GM18508 (cell line): ENCODE measurements at regions not wholly inside any gene's neighbourhood (a gene's known extent, or its start where the extent isn't known, plus 50 kb on each side); places are given as distances from the start of the nearest gene placed in this dataset.

ENCODE experiments used
- ATAC-seq: cut with Tn5 transposase; IDR thresholded peaks from one replicate; pipeline ENCODE4 v1.9.1; 2021; ENCODE audit warnings: moderate number of reproducible peaks; ENCODE audit not compliant: insufficient read depth, unreplicated experiment

DNA sequence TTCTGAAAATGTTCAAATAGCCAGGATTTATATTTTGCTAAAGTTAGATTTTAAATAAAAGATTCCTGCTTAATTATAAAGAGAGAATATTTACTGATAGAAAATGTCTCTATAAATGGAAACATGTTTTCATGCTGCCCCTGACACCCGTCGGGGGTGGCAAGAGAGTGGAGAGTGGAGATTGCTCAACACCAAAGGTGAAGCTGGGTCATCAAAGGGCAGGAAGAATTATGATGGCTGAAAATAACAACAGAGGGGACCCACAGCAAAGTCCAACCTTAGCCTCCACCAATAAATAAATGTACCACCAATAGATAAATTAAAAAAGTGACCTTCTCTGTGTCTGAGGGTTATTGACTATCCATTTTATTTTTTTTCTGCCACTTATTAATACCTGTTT lies 326.8 kb upstream of the GYPC start:
- ATAC-seq, result no peak

DNA sequence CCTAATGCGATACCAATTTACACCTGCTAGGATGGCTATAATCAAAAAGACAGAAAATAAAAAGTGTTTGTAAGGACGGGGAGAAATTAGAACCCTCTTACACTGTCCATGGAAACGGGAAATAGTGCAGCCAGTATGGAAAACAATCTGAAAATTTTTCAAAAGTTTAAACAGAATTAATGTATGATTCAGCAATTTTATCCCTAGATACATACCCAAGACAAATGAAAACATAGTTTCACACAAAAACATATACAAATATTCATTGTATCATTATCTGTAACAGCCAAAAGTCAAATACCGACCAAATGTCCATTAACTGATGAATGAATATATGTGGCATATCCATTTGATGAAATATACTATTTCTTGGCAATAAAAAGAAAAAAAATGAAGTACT lies 313.5 kb upstream of the GYPC start:
- ATAC-seq, result no peak

DNA sequence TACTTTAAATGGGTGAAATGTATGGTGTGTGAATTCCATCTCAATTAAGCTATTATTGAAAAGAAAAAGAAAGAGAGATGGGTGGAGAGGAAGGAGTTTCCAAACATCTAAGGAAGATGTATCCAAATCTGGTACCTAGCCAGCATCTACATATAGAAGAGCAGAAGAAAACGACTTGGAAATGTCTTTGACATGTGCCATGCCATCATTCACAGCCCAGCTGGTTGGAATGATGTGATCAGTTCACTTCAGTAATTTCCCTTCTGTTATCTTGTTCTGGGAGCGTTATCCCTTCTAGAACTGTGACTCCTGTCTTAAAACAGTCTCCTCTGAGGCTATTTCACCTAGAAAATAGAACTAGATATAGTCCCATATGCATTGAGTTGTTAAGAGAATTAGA lies 312.8 kb upstream of the GYPC start:
- ATAC-seq, result no peak

DNA sequence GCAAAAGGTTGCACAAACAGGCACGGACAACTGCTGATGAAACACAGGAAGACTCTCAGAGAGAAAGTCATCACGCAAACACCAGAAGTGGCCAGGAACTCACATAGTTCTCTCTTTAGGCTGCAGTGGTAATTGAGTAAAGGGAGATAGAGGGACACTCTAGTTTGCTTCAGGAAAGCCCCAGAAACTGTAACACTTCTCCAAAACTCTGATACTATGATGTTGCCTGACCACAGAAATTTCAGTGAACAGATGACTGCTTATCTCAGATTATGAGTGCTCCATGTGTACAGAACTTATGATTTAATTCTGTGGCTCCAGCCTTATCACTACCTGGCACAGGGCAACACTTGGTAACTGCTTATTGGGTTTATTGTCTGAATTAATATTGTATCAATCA lies 311.5 kb upstream of the GYPC start:
- peak; percentile 63 for ATAC-seq

DNA sequence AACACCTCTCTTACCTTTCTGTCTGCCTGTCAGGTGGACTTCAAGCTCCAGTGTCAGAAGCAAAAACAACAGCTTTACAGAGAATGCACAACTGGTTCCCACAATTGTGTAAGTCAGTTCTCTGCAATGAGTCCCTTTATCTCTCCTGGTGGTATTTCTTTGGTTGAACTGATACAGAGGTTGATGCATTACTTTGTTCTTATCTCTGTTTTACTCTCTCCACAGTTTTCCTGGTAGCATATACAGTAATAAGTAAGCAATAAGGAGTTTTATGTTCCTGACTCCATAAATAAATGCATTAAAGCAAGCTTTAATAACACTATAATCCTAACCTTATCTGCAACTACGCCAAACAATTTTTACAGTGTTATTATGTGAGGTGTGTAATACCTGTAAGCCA lies 310.3 kb upstream of the GYPC start:
- ATAC-seq, result no peak

DNA sequence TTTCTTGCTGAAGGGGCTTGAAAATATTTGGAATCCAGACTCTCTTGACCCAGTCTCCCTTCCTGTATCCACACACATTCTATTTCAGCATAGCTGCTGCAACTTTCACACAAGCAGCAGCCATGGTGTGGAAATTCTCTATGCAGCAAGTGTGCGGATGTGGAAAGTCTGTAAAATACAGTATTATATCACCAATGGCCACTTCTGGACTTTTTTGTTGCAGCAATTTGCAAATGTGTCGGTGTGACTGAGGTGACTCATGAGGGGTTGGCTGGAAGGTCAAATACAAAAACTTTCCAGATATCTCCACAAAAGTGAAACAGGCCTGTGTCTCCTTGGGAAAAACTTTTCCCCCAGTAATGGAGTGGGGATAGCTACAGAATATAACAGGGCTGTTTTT lies 299.3 kb upstream of the GYPC start:
- ATAC-seq, result no peak

DNA sequence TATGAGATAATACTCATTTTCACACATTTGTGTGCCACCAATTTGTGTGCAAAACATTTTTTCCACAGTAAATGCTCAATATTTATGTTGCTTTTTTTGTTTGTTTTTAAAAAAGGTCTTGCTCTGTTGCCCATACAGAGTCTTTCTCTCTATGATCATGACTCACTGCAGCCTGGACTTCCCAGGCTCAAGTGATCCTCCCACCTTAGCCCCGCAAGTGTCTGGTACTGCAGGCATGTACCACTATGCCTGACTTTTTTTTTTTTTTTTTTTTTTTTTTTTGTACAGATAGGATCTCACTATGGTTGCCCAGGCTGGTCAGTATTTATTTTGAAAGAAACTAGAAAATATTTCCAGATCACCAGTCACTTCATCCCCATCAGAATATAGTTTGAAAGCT lies 297.8 kb upstream of the GYPC start:
- ATAC-seq, result no peak

DNA sequence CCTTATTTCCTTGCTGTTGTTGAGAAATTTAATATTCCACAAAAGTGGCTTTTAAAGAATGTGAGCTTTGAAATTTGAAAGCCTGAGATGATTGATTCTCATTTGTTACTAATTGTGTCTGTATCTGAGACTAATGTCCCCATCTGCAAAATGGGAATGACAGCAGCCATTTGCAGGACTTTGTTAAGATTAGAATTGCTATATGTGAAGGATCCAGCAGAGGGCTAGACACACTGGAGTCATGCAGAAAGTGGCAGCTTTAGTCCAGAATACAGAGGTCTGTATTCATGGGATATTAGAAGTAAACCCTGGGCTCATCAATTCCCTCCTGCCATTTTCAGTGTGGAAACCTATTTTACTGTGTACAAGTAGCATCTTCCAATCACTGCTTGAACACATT lies 296.5 kb upstream of the GYPC start:
- no peak for ATAC-seq

DNA sequence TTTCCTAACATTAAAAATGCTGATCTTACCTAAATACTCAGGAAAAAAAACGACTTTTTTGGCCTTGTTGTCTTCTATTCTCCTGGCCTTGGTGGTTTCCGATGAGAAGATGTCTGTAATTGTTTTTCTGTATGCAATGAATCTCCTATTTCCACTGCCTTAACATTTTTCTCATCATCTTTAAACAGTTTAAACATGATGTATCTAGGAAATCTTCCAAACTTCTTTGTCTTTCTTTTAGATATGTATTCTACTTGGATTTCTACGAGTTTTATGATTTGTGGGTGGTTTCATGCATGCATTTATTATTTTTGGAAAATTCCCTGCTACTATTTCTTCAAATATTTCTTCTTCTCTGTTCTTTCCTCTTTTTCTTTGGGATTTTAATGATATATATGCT lies 288.6 kb upstream of the GYPC start:
- ATAC-seq, result no peak

DNA sequence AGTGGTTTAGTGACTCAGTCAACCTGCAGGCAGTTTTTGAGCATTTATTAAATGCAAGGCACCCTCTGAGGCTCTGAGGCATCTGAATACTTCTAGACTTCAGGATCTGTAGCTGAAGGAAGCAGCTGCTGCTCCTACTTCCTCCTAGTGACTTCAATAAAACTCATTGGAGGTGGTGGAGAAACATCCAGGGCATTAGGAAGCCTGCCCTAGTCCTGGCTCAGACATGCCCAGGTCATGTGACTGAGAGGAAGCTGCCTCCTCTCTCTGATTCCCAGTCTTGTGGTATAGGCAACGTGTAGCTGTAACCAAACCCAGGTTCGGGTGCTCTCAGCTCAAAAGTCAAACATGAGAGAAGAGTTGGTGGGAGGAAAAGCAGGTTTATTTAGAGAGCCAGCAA lies 287.2 kb upstream of the GYPC start:
- no peak for ATAC-seq

DNA sequence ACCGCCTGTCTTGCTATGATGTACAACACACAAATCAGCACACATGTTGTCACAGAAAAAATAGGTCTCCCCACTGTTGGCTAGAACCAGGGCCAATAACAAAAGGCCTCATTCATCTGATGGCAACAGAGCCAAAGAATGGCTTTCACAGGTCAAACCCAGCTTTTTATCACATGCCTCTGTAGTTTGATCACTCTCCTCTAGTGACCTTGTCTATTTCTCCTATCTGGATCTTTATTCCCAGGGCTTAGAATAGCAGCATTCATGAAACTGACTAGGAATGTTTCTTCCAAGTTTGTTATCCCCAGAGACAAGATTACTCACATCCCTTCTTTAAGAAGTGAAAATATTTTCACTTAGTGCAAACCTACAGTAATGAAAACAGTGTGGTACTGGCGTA lies 285.8 kb upstream of the GYPC start:
- no peak for ATAC-seq

DNA sequence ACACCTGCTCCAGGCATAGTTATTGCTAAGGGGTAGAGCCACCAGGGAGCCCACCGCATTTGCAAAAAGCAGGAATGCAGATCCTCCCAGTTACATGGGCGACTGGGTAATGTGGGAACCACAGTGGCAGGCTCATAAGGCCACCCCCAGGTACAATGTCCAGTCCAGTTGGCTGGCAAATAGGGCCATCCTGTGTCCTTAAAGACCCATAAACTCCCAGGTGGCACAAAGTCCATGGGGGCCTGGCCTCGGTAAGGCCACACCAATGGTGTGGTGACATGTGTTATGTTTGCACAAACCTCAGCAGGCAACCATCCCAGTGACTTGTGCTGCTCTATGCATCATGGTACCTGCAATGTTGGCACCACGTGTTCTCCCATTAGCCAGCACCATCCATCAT lies 283.6 kb upstream of the GYPC start:
- ATAC-seq, result no peak

DNA sequence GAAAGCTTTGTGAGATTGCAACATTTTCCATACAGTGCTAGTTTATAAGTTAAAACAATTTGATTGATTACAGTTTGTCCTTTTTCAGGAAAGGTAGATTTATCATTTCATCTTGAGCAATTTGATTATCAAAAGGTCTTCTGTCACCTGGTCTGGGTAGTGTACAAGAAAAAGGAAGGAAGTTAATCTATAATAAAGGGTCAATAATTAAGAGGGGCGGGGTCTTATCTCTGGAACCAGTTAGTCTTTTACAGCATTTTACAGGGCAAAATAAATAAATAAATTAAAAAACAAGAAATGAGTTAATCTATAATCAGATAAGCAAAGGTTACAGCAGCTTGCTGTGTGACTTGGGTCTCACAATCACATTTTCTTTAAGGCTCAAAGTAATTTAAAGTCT lies 277.8 kb upstream of the GYPC start:
- no peak for ATAC-seq

DNA sequence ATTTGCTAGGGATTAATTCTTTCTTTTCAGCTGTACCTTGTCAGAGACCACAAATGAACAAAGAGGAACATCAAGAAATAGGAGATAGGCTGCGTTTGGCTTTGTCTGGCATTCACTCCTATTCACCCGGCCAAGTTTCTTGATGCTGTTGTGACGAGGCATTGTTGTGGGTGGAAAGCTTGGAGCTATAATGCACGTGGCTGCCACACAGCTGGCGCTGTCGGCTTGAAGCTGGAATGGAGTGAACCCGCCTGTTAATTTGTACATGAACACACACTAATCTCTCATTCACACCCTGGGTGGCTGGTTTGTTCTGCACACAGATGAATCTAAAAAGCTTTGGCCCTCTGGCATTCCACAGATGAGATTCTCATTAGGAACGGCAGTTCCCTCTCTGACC lies 274.9 kb upstream of the GYPC start:
- ATAC-seq, result no peak

DNA sequence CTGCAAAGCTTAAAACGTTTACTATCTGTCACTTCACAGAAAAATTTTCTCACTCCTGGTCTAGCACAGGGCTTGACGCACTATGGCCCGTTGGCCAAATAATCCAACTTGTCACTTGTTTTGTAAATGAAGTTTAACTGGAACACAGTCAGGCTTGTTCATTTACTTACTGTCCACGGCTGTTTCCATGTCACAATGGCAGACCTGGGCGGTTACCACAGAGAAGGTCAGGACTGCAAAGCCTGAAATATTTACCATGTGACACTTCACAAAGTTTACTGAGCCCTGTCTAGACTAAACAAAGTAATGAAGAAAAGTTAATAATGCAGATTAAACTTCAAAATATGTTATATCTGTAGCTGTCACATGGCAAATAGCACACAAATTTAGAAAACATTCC lies 273.0 kb upstream of the GYPC start:
- ATAC-seq, result no peak

DNA sequence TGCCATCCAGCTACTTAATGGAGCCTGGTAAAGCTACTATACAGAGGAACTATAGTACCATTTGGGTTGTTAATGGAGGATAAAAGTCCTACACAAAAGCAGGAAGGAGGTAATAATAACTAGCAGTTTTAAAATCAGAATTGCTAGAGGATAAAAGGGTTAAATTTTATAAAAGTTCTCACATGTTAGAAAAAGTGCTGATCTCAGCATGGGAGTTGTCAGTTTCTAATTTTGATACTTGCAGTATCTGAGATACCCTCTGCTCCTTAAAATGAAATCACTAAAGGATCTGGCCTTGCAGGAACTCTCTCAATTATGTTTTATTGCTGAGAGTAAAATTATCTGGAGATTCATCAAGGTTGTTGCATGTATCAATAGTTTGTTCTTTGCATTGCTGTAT lies 272.2 kb upstream of the GYPC start:
- ATAC-seq, result no peak

DNA sequence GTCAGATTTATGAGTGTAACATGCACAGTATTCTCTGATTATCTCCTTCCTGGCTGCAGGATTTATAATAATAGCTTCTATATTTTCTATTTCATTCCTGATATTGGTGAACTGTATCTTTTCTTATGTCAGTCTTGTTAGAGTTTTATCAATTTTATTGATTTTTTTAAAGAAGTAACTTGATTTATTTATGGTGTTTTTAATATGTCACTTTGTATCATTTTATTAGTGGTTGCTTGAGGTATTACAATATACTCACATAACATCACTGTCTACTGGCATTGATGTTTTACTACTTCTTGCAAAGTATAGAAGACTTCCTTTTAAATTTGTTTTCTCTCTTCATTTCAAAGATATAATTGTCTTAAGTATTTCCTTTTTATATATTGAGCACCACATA lies 270.5 kb upstream of the GYPC start:
- ATAC-seq, result no peak

DNA sequence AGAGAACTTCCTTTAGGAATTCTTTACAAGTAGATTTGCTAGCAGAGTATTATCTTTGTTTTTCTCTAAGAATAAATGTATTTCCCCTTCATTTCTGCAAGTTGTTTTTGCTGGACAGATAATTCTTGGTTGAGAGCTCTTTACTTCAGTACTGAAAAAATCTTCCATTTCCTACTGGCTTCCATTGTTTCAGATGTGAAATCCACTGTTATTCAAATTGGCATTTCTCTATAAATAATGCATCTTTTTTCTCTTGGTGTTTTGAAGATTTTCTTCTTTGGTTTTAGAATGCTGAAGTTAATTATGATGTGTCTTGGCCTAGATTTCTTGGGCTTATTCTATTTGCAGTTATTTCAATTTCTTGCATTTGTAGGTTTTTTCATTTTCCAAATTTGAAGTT lies 270.0 kb upstream of the GYPC start:
- ATAC-seq, result no peak

DNA sequence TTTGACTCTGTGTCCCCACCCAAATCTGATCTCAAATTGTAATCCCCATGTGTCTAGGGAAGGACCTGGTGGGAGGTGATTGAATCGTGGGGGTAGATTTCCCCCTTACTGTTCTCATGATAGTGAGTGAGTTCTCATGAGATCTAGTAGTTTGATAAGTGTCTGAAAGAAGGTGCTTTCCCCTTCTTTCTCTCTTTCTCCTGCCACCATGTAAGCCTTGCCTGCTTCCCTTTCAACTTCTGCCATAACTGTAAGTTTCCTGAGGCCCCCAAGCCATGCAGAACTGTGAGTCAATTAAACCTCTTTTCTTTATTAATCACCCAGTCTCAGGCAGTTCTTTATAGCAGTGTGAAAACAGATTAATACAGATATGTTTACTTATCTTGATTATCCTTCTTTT lies 266.5 kb upstream of the GYPC start:
- no peak for ATAC-seq

DNA sequence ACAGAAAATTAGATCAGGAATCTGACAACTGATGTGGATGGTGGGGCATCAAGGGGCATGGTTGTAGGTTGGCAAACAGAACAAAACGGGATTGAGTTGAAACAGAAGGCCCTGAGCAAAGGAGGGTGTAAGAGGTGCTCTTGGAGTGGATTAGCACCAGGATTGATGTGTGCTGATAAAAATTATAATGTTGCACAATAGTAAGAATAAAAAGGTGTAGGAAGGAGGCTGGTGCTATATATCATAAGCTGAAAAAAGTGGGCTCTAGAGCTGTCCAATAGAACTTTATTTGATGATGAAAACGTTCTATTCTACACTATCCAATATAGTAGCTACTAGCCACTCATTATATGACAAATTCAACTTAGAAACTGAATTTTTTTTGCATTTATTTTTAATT lies 263.1 kb upstream of the GYPC start:
- ATAC-seq, result no peak

DNA sequence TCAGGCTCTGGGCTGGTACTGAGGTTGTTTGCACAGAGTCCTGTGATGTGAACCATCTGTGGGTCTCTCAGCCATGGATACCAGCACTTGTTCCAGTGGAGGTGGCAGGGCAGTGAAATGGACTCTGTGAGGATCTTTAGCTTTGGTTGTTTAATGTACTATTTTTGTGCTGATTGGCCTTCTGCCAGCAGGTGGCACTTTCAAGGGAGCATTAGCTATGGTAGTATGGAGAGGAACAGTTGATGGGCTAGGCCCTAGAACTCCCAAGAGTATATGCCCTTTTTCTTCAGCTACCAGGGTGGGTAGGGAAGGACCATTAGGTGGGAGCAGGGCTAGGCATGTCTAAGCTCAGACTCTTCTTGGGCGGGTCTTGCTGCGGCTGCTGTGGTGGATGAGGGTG lies 257.0 kb upstream of the GYPC start:
- no peak for ATAC-seq

DNA sequence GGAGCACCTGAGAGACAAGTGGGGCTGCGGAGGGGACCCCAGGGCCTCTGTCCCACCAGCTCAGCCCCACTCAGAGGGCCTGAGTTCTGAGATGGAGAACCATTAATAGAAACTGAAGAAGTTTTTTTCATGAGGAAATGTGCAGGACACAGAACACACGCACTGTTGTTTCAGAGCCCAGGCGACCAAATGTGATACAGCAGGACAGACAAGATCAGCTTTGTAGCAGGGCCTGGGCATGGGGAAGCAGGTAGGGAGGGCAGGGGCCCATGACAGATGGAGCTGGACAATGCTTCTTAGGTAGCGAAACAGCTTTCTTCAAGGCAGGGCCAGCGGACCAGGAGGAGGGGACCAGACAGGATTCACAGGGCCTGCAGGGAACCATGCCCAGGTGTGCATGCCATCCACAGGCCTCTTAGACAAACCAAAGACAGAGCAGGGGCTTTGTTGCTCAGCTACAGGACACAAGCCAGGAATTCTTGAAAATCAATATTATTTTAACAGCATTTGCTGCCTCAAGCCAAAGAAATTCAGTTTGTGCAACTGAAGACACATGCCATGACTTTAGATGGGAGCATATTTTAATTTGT lies 252.8 kb upstream of the GYPC start:
- no peak for ATAC-seq

DNA sequence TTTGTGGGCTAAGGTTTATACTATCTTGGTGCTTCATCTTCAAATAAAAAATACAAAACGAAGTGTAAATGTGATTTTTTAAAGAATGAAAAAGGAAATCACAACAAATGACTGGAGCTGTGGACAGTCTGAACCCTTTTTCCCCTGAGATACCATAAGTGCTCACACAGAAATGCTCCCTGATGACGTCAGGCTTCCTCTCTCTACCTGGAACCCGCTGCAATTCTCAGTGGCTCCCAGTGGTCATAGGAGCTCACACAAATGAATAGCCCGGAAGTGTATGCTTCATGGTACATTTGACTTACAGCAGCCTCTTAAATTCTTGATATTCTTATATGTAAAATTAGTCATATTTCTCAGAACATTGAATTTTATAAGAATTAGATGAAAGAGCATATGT lies 249.7 kb upstream of the GYPC start:
- no peak for ATAC-seq
